ENCODE measurements at regions not wholly inside any gene's neighbourhood (a gene's known extent, or its start where the extent isn't known, plus 50 kb on each side); places are given as distances from the start of the nearest gene placed in this dataset.

DNA sequence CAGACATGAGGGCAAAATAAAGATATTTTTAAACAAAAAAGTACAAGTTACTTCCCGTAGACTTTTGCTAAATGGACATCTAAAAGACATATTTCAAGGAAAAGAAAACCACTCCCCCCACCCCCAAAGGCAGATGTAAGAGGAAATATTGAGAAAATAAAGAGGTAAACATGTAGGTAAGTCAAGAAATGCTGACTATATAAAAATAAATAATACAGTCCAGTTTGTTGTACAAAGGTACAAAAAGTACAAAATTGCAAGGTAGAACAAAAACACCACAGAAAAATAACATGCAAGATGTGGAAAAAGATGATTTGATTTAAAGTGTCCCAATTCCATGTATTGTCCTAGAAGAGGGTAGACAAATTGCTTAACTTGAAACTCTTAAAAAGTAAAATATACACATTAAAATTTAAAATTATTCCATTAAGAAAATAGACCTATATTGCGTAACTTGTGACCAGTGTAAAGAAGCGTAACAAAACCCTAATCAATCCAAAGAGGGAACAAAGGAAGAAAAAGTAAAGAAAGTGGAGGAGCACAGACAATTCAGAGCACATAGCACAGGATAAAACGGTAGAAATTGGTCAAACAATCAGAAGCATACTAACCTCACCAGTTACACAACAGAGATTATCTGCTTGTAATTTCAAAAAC, 58.4 kb upstream of the FAM216B start:
- no peak for DNase-seq

DNA sequence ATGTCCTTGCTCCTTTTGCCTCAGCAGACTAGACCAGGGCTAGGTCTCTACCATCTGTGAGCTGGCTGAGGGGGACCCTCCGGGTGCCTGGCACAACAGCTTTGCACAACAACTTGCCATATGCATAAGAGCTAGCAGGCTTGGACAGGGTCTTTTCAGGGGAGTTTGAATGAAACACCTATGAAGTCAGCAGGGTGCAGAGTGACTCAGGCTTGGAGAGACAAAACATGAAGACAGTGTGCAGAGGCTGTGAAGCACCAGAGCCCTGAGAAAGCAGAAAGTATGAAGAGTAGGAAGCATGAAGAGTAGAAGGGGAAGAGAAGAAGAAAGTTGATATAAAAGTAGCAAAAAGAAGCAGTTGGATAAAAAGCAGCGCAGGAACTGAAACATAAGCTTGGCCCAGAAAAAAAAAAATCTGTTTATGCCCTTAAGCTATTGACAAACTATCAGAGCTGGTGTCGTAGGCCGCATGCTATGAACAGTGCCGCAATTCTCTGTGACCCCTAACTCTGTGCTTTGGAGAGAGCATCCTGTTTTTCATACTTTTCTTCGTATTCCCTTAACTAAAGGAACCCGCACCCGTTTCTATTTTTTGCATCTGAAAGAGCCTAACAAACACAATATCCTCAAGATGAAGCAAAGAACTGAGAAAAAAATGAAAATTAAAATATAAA, 52.7 kb upstream of the FAM216B start:
- DNase-seq: no peak

DNA sequence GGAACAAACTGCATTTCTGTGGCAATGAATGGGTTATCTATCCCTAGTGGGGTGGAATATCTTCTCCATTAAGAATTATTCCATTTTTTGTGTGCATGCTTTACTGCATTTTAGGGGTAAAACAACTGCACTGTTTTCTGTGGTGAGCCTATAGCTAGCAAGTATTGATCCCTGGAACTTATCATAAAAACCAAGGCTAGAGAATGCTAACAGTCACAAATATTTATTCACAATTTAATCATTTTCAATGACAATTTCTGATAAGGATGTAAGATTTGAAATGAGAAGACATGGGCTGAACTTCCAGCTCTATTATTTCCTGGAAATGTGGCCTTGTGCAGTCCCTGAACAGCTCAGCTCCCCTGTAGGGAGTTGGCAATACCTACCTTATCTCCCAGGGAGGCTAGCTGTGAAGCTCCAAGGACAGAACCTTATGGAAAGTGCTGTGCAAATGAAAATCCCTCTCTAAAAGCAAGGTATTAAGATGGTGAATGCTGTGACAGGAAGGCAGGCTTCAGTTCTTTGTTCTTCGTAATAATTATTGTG, 51.5 kb upstream of the FAM216B start:
- no peak for DNase-seq
